Panc1 (cell line): ENCODE measurements at regions not wholly inside any gene's neighbourhood (a gene's known extent, or its start where the extent isn't known, plus 50 kb on each side); places are given as distances from the start of the nearest gene placed in this dataset.

Experiments used
- ATAC-seq: fragments of 200-7000 bp; cut with Tn5 transposase; 2 replicates; pipeline ENCODE4 v1.9.1; 2020; ENCODE audit warnings: mild to moderate bottlenecking, moderate library complexity
- BruUV-seq: library from RNA; stranded (reverse); fragments of 400-500 nt; replicated peaks from 2 replicates; lab custom pipeline; 2021; lab: Mats Ljungman, UMichigan
- CTCF ChIA-PET: fragments of 300-600 bp; sonication (Branson Sonifier 250); formaldehyde crosslinking; loops from one replicate; lab custom pipeline; 2022; ENCODE audit warnings: antibody characterized with exemption; lab: Charles Lee
- POLR2A ChIA-PET: fragments of 300-600 bp; sonication (Branson Sonifier 250); formaldehyde crosslinking; loops from one replicate; lab custom pipeline; 2022; ENCODE audit warnings: antibody characterized with exemption; lab: Charles Lee
- DNase-seq: peaks from one replicate; pipeline ENCODE4 v3.0.0-alpha.2; 2010; ENCODE audit warnings: low read depth, low spot score
- H3K27ac ChIP-seq: 2 replicates; pipeline ENCODE4 v1.5.1; 2011; ENCODE audit warnings: mild to moderate bottlenecking, low read length, inconsistent platforms
- H3K27me3 ChIP-seq: fragments of 200-500 bp; sonication (Bioruptor generic); 2 replicates; pipeline ENCODE4 v1.6.0; 2014; ENCODE audit warnings: low read length, inconsistent platforms; ENCODE audit not compliant: control insufficient read depth, insufficient read depth
- H3K36me3 ChIP-seq: fragments of 200-500 bp; sonication (Bioruptor generic); 2 replicates; pipeline ENCODE4 v1.5.1; 2014; ENCODE audit warnings: inconsistent platforms, mild to moderate bottlenecking, low read length, moderate library complexity; ENCODE audit not compliant: control insufficient read depth, insufficient read depth
- H3K4me1 ChIP-seq: 2 replicates; pipeline ENCODE4 v1.5.1; 2011; ENCODE audit warnings: inconsistent platforms, mild to moderate bottlenecking, low read length, moderate library complexity; ENCODE audit not compliant: control insufficient read depth, insufficient read depth
- H3K4me3 ChIP-seq, 2 experiments: 2 replicates each; pipeline ENCODE4 v1.5.1; 2011 to 2012; ENCODE audit warnings: low read depth in 2 of 2, low read length in 2 of 2, mild to moderate bottlenecking in 2 of 2, inconsistent platforms in 1 of 2, moderate library complexity in 1 of 2
- H3K9me3 ChIP-seq: fragments of 200-500 bp; sonication (Bioruptor generic); 2 replicates; pipeline ENCODE4 v1.5.1; 2014; ENCODE audit warnings: low read depth, mild to moderate bottlenecking, inconsistent platforms, low read length, moderate library complexity; ENCODE audit not compliant: control insufficient read depth, insufficient read depth
- POLR2AphosphoS5 ChIP-seq: IDR thresholded peaks from 2 replicates; pipeline ENCODE4 v1.6.1; 2012; ENCODE audit warnings: mild to moderate bottlenecking, low read depth, low read length, moderate library complexity
- SIN3A ChIP-seq: IDR thresholded peaks from 2 replicates; pipeline ENCODE4 v1.6.1; 2012; ENCODE audit warnings: low read depth, mild to moderate bottlenecking, low read length, moderate library complexity, borderline replicate concordance; ENCODE audit not compliant: insufficient read depth
- TCF7L2 ChIP-seq: IDR thresholded peaks from 2 replicates; pipeline ENCODE4 v1.6.1; 2011; ENCODE audit warnings: mild to moderate bottlenecking, low read depth, low read length, inconsistent platforms
- in situ Hi-C: cut with HindIII; loops from 2 replicates; pipeline ENCODE4 v1.10.0; 2016; ENCODE audit warnings: low sequenced_read_pairs, low pct_unique_long_range_greater_than_20kb
- intact Hi-C: fragments of 100-400 bp; cut with micrococcal nuclease; formaldehyde crosslinking; loops from one replicate; pipeline ENCODE4 v1.10.0; 2022; ENCODE audit not compliant: unreplicated experiment
- TF ChIP-seq, protein P1 (sequence below), 2 experiments: IDR thresholded peaks; 2 replicates each; pipeline ENCODE4 v1.6.1; 2011 to 2012; ENCODE audit warnings: low read depth in 2 of 2, control low read depth in 1 of 2, low read length in 1 of 2, mild to moderate bottlenecking in 1 of 2, moderate library complexity in 1 of 2; ENCODE audit not compliant: insufficient read depth in 1 of 2
- TF ChIP-seq, protein P2 (sequence below): fragments of 450-650 bp; IDR thresholded peaks from 2 replicates; pipeline ENCODE4 v1.5.1; 2017; ENCODE audit warnings: mild to moderate bottlenecking

- CTCF ChIA-PET: no interaction called here
- TF ChIP-seq TCF7L2: no peak
- TF ChIP-seq, protein P1, sequence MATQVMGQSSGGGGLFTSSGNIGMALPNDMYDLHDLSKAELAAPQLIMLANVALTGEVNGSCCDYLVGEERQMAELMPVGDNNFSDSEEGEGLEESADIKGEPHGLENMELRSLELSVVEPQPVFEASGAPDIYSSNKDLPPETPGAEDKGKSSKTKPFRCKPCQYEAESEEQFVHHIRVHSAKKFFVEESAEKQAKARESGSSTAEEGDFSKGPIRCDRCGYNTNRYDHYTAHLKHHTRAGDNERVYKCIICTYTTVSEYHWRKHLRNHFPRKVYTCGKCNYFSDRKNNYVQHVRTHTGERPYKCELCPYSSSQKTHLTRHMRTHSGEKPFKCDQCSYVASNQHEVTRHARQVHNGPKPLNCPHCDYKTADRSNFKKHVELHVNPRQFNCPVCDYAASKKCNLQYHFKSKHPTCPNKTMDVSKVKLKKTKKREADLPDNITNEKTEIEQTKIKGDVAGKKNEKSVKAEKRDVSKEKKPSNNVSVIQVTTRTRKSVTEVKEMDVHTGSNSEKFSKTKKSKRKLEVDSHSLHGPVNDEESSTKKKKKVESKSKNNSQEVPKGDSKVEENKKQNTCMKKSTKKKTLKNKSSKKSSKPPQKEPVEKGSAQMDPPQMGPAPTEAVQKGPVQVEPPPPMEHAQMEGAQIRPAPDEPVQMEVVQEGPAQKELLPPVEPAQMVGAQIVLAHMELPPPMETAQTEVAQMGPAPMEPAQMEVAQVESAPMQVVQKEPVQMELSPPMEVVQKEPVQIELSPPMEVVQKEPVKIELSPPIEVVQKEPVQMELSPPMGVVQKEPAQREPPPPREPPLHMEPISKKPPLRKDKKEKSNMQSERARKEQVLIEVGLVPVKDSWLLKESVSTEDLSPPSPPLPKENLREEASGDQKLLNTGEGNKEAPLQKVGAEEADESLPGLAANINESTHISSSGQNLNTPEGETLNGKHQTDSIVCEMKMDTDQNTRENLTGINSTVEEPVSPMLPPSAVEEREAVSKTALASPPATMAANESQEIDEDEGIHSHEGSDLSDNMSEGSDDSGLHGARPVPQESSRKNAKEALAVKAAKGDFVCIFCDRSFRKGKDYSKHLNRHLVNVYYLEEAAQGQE (IDR thresholded peaks at IDR 0.05; ENCODE audit: insufficient read depth in 1 of 2, low read depth in 2 of 2, low read length in 1 of 2): no peak
- TF ChIP-seq, protein P2, sequence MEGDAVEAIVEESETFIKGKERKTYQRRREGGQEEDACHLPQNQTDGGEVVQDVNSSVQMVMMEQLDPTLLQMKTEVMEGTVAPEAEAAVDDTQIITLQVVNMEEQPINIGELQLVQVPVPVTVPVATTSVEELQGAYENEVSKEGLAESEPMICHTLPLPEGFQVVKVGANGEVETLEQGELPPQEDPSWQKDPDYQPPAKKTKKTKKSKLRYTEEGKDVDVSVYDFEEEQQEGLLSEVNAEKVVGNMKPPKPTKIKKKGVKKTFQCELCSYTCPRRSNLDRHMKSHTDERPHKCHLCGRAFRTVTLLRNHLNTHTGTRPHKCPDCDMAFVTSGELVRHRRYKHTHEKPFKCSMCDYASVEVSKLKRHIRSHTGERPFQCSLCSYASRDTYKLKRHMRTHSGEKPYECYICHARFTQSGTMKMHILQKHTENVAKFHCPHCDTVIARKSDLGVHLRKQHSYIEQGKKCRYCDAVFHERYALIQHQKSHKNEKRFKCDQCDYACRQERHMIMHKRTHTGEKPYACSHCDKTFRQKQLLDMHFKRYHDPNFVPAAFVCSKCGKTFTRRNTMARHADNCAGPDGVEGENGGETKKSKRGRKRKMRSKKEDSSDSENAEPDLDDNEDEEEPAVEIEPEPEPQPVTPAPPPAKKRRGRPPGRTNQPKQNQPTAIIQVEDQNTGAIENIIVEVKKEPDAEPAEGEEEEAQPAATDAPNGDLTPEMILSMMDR: no peak
- no peak for TF ChIP-seq SIN3A
- no peak for TF ChIP-seq POLR2AphosphoS5
- no TSS peak for BruUV-seq
- Histone ChIP-seq H3K27ac (no peak overlapping the region), H3K27me3 (peaks cover 2% of the 10 kb centered on the region), H3K36me3 (no peaks in the 10 kb centered on the region), H3K4me3 (no peak overlapping the region), H3K4me1 (no peaks in the 10 kb centered on the region), H3K9me3 (no peaks in the 10 kb centered on the region)
- in situ Hi-C loops (no loop called here), intact Hi-C loops (no loop called here)
- ATAC-seq (no peak), DNase-seq (no peak)
- POLR2A ChIA-PET: no interaction called here
These were observed 135.3 kb upstream of the VIPR2 start for GRCh38 chr7:159280008-159280407.

DNA sequence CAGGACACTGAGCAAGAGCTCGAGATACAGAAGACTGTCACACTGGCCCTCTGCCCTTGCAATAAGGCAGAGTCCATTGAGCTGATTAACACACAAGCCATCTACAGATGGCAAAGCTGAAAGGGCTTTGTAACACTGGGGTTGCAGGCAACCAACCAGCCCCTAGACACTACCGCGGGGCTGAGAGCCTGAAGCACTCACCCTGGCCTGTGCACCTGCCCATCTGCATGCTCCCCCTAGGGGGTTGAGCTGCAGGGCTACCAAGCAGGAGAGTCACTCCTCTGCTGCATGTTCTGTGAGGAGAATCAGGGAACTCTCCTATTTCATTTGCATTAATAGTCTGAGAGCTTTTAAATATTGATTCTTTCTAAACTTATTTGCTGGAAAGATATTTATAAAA lies 128.1 kb upstream of the VIPR2 start:
- BruUV-seq: no TSS peak
- Histone ChIP-seq H3K4me3 (no peak overlapping the region), H3K9me3 (no peaks in the 10 kb centered on the region), H3K4me1 (no peaks in the 10 kb centered on the region), H3K36me3 (no peaks in the 10 kb centered on the region), H3K27me3 (no peaks in the 10 kb centered on the region), H3K27ac (no peak overlapping the region)
- no peak for DNase-seq
- ChIA-PET CTCF (no interaction called here), POLR2A (no interaction called here)
- no peak for ATAC-seq
- TF ChIP-seq, protein P2: no peak
- TF ChIP-seq, protein P1 (IDR thresholded peaks at IDR 0.05; ENCODE audit: insufficient read depth in 1 of 2, low read depth in 2 of 2, low read length in 1 of 2): no peak
- no peak for TF ChIP-seq TCF7L2
- TF ChIP-seq POLR2AphosphoS5: no peak
- no peak for TF ChIP-seq SIN3A
- in situ Hi-C loops: no loop called here
- intact Hi-C loops: no loop called here
